EH (cell line): ENCODE measurements at regions not wholly inside any gene's neighbourhood (a gene's known extent, or its start where the extent isn't known, plus 50 kb on each side); places are given as distances from the start of the nearest gene placed in this dataset.

Source experiments
- DNase-seq: peaks from one replicate; pipeline ENCODE4 v3.0.0-alpha.2; 2015; ENCODE audit warnings: low read depth

DNA sequence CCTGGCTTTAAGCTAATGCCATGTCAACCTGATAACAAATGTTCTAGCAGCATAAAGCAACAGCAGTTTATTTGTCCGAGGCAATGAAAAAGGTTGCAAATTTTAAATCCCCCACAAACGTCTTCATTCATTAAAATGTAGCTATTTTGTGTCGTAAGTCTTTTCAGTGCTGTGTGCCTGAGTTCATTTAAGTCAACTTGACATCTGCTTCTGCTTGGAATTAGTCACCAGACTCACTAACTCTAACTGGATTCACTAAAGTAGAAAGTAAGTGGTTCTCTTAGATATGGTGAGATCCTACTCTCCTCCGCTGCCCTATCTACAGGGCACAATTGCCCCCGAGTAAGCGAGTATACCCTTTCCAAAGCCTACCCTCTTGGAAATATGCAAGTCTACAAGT lies 118.4 kb upstream of the CHRM3 start:
- DNase-seq = no peak

DNA sequence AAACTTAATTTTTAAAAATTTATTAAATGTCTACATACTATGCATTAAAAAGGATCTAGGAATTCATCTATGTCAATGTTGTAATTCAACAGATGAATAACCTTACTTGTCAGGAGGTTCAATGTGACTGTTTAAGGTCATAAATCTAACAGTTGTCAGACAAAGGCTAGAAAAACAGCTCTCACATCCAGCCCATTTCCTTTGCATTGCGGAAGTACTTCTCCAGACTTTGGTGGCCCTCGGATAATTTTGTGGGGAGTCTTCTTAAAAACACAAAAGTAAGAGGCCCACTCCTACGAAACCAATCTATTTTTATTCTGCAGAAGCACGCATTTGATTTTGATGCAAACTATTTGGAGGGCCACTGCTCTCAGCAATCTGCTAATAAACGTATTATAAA lies 122.6 kb upstream of the CHRM3 start:
- DNase-seq = no peak

DNA sequence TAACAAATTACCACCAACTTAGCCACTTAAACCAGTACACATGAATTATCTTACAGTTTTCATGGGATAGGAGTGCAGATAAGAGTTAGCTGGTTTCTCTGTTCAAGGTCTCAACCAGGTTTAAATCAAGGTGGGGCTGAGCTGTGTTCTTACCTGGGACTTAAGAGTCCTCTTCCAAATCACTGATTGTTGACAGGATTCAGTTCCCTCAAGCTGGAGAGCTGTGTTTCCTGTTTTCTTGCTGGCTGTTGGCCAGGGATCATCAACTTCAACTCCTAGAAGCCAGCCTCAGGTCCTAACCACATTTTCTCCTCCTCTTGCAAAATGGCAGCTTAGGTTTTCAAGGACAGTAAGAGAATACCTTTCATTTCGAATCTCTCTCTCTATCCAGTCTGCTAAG lies 123.8 kb upstream of the CHRM3 start:
- DNase-seq = no peak

DNA sequence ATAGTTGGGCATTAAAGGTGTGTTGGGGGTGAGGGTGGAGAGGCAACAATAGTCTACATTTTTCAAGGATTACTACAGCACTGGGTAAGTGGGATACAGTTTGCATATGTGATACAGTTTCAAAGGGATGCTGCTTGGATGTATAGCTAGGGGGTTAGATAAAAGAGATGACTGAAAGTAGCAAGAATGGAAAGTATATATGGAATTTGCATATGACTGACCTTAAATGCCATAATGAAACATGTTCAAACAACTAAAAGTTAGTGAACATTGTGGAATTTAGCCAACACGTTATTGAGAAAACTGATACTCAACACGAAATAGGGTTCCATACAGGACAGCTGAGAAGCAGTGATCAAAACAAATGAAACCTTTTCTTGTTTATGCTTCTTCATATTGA lies 124.8 kb upstream of the CHRM3 start:
- no peak for DNase-seq

DNA sequence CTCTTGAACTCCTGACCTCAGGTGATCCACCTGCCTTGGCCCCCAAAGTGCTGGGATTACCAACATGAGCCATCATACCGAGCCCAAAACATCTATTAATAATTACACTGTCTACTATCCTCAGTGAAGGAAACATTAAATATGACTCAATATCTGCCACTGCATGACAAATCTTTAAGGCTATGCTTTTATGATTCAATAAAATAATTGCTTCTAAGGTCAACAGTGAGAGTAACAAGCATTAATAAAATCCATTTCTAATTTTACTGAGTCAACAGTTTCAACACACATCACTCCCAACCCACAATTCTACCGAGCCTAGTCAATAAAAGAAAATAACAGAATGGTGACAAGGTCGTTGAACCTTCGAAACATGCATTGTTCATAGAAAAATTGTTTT lies 125.5 kb upstream of the CHRM3 start:
- DNase-seq = no peak

DNA sequence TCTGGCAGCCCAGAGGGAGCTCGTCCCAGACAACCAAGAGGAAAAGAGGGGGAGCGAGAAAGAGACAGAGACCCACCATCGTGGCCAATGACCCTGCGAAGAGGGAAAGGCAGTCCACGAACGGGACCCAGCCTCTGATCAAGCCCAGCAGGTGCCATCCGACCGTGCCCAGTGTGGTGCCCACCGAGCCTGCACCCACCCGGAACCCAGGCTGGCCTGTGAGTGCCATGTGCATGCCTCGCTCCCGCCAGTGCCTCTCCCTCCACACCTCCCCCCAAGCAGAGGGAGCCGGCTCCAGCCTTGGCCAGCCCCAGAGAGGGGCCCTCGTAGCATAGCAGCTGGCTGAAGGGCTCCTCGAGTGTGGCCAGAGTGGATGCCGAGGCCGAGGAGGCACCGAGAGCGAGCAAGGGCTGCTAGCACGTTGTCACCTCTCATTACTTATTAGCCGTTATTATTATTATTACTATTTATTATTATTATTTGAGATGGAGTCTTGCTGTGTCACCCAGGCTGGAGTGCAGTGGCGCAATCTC lies 130.7 kb upstream of the CHRM3 start:
- DNase-seq = no peak

DNA sequence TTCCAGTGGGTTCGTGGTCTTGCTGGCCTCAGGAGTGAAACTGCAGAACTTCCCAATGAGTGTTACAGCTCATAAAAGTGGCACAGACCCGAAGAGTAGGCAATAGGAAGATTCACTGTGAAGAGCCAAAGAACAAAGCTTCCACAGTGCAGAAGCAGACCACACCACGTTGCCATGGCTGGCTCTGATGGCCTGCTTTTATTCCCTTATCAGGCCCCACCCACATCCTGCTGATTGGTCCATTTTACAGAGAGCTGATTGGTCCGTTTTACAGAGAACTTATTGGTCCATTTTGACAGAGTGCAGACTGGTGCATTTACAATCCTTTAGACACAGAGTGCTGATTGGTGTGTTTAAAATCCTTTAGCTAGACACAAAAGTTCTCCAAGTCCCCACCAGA lies 131.4 kb upstream of the CHRM3 start:
- DNase-seq = no peak

DNA sequence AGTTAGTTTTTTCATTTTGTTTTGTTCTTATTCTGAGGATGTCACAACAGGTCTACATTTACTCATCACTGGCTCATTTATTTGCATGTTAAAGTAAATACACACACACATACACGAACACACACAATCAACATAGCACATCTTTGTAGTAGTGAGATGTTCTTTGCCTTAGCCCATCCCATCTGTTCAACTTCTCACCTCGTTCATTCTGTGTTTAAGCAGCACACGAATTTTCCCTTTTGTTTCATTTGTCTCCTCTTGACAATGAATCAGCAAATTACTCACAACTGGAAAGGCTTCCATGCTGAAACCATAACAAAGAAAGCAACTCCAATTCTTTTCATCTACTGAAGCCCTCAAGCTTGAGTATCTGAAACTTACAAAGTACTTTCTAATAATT lies 133.3 kb upstream of the CHRM3 start:
- no peak for DNase-seq

DNA sequence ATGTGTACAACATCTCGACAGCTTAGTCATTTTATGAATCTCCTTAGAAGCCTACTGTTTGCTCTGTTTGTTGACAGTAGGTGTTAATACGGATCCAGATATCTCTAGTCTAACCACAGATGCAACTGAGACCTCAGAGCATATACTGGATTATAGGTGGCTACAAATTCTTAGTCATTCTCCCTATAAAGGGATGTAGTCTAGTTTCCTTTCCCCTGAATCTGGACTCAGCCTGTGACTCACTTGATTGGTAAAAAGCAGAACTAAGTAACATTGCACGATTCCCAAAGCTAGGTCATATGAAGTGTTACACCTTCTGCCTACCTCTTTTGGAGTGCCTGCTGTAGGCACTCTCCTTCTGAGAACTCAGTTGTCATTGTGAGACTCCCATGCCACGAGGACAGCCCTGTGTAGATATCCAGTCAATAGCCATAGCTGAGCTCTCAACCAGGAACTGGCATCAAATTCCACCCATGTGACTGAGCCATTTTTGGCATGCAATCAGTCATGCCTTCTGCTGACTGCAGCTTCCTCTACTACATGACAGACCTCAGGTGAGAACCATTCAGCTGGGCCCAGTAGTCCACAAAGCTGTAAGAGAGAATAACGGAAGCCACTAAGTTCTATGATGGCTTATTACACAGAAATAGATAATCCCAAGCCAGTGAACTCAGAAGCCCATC lies 135.9 kb upstream of the CHRM3 start:
- no peak for DNase-seq

DNA sequence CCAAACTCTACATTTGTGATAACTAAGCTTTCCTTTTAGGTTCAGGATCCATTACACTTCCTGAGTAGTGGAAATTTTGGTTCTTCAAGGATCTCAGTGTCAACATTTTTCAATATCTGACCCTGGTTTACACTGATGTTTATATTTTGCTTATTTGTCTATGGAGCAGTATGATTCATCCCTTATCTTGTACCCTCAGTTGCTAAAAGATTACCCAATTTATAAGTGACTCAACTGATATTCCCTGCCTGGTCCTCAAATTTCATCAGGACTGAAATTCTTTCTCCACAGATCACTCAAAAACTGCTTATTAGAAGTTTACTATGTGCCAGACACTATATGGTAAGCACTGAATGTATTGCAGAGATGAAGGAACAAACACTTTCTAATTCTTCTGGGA lies 139.1 kb upstream of the CHRM3 start:
- DNase-seq = no peak

DNA sequence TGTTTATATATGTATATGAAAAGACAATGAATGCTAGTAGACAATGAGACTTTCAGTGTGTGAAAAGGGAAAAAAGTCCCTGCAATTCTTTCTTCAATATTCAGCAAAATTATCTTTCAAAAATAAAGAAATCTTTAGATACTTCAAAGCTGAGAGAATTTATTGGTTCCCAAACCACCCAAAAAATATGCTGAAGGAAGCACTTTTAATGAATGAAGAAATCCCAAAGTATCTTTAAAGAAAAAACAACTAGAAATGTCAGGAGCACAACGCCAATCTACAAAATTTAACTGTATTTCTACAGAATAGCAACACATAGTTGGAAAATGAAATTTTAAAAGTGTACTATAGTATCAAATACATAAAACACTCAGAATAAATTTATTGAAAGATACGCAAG lies 142.3 kb upstream of the CHRM3 start:
- DNase-seq = no peak

DNA sequence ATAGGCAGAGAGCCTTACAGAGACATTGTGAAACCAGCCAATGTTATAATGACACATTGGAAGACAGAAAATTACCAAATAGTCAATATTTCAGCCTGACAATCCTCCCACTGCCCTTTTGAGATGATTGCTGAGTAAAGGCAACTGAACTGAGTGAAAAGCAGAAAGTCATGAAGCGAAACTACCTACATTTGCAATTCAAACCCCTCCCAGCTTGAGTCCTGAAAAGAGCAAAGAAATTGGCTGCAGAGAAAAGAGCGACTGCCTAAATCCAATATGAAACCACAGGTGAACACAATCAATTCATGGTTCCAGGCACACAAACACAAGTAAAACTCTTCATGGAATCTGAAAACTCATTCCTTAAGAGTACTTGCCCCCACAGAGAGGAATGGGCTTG lies 143.4 kb upstream of the CHRM3 start:
- DNase-seq = no peak

DNA sequence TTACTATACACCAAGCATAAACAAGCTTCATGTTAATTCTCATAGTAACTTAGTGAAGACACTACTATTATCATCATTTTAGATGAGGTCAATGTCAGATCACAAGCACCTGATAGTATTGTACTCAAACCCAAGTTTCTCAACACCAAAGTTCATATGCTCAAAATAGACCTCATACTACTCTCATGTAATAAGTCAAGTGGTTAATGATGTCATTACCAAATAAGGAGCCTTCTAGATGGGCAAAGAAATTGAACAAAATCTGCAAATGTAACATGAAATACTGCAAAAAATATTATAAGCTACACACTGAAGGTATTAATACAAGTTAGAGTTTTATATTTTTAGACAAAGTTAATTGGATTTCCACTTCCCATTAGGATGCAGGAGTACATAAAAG lies 144.0 kb upstream of the CHRM3 start:
- no peak for DNase-seq

DNA sequence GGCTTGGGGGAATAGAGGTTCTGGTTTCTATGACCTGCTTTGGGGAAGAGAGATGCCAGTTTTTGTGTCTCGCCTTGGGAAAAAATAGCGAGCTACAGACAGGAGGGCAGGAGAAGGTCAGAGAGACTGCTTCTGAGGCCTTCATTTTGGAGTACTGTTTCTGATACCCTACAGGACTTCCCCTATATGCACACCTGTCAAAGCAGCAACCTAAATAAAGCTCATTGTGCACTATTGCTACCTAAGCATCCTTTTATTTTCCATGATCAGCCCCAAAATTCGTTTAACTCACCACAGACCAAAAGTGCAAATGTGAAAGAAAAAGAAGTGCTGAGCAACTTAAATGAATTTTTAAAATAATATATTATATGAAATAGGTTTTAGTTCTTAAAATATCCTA lies 145.6 kb upstream of the CHRM3 start:
- no peak for DNase-seq

DNA sequence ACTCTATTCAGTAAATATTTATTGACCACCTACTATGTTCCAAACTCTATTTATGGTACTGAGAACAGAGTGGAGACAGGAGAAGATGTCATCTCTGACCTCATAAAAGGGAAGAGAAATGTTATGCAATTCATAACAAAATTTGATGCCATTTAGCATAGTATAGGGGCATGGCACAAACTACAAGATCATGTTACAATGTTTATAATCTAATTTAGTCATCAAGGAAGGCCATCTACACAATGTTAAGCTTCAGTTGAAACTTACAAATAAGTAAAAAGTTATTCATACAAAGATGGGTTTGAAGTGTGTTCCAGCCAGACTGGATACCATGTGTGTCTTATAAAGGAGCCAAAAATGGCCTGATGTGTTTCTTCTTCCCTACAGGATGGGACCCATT lies 146.8 kb upstream of the CHRM3 start:
- DNase-seq = no peak

DNA sequence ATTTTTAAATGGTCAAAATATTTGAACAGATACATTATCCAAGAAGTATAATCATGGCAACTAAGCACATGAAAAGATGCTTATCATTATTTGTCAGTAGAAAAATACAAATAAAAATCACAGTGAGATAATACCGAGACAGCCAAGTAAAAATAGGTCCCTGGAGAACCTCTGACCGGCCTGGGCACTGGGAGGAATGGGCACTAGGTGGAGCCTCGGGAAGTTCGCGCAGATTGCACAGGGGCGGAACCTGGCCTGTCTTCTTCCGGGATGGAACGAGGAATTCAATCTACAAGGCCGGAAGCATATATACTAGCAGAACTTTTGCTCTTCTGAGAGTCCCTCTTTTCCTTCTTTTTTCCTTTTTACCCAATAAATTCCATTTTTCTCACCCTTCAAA lies 148.5 kb upstream of the CHRM3 start:
- DNase-seq = no peak

DNA sequence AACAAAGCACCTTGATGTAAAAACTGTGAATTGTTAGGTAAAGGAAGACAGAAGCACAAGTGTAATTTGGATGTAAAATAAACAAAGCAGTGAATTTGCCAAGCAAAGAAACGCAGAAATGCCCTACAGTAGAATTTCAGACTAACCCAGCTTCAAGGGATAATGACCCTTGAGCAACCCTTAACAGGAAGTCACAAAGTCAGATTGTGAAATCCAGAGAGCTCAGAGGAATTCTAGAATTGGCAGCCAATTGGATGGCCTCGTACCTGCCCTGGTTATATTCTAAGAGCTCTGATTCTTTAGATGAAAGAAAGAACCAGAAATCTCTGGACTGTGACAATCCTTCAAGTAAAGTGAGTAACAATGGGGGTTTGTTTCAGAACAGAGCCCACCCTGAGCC lies 152.7 kb upstream of the CHRM3 start:
- DNase-seq = no peak

DNA sequence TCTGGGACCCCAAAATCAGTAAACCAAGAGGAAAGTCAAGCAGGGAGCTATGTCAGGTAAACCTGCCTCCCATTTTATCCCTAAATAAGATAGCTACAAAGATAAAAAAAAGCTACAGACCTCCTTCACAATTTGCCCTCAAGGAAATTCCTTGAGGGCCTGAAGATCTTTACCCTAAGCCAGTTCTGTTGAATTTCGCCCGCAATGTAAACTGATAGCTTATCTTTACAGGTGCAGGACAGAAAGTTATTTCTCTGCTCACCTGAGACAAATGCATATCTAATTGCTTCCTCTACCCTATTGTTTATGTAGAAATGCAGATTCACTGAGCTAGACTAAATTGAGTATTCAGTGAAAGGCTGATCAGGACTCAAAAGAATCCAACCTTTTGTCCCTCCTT lies 153.4 kb upstream of the CHRM3 start:
- no peak for DNase-seq

DNA sequence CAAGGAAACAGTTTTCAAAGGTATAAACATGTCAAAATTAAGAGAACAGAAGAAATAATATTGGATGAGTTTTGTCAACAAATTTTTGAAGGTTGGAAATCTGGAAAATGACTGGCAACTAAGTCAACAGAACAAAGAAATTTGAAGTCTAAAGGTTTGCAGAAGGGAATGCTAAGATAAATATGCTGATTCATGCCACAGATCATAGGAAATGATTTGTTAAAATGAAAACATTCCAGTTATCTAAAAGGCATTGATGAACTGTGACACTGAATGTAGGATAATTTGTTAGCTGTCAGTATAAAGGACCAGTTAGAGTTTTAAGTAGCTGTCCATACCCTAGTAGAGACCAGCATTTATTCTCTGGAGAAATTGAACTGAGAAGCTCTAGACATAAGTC lies 157.9 kb upstream of the CHRM3 start:
- DNase-seq = no peak

DNA sequence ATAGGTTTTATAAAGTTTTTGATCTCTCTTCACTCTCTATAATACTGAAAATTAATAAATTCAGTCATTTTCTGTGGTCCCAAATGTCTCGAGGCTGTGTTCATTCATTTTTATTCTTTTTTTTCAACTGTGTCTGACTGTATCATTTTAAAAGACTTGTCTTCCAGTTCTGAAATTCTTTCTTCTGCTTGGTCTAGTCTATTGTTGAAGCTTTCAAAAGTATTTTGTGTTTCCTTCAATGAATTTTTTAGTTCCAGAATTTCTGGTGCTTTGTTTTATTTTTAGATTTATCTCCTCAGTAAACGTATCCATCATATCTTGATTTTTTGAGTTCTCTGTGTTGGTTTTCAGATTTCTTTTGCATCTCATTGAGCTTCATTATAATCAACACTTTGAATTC lies 161.0 kb upstream of the CHRM3 start:
- DNase-seq = no peak

DNA sequence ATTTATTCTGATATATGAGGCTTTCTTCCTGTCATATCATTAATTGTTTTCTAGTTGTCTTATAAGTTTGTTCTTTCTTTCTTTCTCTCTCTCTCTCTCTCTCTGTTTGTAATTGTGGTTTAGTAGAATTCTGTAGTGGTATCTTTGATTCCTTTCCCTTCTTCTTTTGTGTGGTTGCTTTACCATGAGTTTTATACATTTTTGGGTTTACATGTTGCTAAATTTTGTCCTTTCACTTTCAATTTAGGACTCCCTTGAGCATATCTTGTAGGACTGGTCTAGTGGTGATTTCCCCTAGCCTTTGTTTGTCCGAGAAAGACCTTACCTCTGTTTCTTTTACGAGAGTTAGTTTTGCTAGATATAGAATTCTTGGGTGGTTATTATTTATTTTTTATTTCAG lies 162.3 kb upstream of the CHRM3 start:
- no peak for DNase-seq

DNA sequence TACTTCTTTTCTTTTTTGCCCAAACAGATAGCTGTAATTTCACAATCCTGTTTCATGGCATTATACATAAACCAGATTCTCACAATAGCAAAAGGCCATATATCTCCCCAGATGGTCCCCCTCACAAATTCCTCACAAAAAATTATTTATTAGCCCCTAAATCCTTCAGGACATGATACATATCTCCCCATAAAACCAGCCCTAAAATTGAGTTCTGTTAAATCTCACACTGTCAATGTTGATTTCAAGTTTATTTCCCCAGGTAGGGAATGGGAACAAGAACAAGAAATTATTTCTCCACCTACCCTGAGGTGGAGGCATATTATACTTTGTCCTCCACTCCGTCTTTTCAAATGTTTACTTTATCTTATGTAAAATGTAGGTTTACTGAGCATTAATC lies 163.4 kb upstream of the CHRM3 start:
- DNase-seq = no peak

DNA sequence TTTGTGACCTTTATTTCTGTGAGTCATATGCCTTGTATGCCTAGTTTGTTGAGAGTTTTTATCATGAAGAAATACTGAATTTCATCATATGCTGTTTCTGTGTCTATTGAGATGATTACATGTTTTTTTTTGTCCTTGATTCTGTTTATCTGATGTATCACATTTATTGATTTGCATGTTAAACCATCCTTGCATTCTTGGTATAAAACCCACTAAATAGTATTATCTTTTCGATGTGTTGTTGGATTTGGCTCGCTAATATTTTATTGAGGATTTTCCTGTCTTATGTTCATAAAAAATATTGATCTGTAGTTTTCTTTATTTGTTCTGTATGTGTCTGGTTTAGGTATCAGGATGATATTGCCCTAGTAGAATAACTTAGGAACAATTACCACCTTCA lies 164.7 kb upstream of the CHRM3 start:
- DNase-seq = no peak

DNA sequence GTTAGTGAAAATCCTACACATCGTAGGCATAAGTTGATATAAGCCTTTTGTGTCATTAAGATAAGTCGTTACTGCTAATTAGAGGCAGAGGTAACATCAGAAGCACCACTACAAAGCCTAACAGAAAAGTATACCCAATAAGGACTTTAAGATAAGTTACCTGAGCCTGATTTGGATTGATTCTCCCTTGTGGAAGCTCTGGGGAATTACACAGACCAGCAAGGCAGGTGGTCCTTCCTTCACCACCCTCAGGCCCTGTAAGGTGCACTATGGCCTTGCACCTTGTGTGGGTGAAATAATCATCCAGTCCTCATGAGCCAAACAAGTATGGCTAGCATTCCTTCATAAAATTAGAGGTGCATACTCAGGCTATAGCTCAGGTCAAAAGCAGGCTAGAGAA lies 166.7 kb upstream of the CHRM3 start:
- no peak for DNase-seq

DNA sequence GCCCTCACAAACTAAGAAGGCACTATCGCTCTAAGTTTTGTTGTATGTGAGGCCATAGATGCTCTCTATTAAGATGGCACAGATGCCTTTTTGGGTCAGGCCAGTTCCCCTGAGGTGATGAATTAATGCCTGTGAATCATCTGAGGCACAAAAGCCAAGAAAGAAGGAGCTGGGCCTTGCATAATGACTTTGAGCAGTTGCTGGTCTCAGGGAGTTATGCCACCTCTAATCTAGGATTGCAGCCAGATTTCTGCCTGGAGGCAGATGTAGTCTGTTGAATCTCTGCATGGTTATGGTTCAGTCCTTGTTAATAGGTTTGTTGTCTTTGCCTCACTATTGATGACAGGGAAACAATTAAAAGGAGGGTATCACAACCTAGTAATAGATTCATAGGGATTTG lies 168.1 kb upstream of the CHRM3 start:
- DNase-seq = no peak
